ENCODE measurements at regions not wholly inside any gene's neighbourhood (a gene's known extent, or its start where the extent isn't known, plus 50 kb on each side); places are given as distances from the start of the nearest gene placed in this dataset.
"Not testable (repeated sequence)": the region's sequence is repeated elsewhere in the genome, so short reads cannot be mapped to it uniquely, and the experiment has no call there.

DNA sequence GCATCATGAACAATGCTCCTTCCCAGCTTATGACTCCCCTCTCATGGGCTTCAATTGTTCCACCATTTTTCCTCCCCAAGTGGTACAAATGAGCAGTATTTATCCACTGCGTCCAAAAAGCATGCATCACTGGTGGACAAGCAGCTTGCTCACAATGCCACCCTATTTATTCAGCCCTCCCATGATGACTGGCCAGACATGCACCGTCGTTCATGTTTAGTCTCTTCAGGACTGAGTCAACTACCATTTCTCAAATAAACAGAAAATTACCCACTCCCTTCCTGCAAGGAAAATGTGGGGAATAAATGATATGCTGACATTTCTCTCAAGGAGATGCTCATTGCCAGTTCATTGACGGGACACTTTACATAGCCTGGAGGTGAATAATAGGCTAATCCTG, 300.4 kb downstream of the C6orf118 start:
- no peak for DNase-seq (ENCODE audit: low spot score)

DNA sequence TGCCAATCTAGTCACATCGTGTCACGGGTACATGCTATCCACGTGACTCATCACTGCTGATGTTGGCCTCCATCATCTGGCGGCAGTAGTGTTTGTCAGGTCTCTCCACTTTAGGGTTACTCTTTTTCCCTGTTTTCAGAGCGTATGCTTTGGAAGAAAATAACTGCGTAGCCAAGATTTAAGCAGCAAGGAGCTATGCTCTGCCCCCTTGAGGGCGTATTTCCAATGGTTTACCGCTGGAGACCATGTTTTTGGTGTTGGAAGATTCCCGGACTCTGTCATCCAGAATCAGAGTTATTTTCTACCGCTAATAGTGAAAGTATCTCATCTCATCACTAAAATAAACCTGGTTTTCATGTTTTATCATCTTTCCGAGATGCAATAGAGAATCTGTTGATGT, 306.5 kb downstream of the C6orf118 start:
- DNase-seq (ENCODE audit: low spot score), result no peak

GRCh38 chr6:165002358-165002757, 307.0 kb downstream of the C6orf118 start:
- no peak for DNase-seq (ENCODE audit: low spot score)

DNA sequence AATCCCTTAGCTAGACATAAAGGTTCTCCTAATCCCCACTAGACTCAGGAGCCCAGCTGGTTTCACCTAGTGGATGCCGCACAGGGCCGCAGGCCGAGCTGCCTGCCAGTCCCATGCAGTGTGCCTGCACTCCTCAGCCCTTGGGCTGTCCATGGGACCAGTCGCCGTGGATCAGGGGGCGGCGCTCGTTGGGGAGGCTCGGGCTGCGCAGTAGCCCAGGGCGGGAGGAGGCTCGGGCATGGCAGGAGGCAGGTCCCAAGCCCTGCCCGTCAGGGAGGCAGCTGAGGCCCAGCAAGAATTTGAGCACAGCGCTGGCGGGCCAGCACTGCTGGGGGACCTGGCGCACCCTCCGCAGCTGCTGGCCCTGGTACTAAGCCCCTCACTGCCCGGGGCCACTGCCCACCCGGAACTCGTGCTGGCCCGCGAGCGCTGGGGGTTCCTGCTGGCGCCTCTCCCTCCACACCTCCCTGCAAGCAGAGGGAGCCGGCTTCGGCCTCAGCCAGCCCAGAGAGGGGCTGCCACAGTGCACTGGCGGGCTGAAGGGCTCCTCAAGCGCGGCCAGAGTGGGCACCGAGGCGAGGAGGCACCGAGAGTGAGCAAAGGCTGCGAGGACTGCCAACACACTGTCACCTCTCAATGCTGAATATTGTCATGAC, 307.8 kb downstream of the C6orf118 start:
- no peak for DNase-seq (ENCODE audit: low spot score)

DNA sequence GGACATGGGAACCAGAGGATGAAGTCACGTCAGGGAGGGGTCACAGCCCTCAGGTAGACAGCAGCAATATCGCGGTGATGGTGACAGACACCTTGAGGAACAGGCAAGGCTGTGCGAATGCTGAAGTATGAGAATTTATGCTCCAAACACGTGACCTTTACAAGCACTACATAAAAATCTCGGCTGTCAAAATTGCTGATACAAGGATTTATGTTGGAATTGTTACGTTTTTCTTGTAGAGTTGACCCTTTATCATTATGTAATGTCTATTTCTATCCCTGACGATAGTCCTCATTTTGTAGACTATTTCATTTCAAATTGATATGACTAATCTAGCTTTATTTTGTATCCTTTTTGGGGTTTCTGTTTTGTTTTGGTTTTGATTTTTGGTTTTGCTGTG, 311.1 kb downstream of the C6orf118 start:
- DNase-seq (ENCODE audit: low spot score), result no peak

DNA sequence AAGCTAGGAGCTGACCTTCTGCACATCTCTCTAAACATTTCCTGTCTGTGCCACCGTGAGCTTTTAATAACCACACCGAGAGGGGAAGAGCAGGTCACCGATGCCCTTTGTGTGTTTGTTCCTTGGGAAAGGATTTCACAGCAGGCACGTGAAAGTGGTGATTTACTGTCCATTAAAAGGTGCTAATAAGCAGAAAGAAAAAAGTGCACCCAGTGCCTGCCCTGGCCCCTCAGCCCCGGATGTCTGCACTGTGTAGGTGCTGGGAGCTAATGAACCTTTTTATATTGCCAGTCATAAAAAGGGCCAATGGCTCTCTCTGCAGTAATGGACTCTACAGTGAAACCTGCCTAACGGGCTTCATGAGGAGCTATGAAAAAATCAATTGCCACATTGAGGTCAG, 312.6 kb downstream of the C6orf118 start:
- no peak for DNase-seq (ENCODE audit: low spot score)

DNA sequence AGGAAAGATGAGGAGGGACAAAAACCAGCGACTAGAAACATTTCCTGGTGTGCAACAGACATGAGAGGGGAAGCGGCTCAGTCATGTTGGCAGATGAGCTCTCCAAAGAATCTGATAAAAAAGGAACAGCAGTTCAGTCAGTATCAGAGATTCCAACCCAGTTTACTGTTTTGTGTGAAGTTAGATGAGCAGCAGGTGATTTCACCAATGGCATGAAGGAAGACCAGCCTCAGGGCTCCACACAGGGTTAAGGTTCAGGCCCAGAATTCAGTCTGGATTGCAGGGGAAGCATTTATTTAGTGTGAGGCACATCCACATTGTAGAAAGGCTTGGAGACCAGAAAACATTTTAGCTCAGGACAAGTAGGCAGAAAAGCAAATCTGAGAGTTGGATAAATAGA, 317.8 kb downstream of the C6orf118 start:
- DNase-seq (ENCODE audit: low spot score), result no peak

GRCh38 chr6:164990901-164991300, 318.5 kb downstream of the C6orf118 start:
- no peak for DNase-seq (ENCODE audit: low spot score)

- no peak for DNase-seq (ENCODE audit: low spot score)
Observed at GRCh38 chr6:164982389-164982788, 327.0 kb downstream of the C6orf118 start.

DNA sequence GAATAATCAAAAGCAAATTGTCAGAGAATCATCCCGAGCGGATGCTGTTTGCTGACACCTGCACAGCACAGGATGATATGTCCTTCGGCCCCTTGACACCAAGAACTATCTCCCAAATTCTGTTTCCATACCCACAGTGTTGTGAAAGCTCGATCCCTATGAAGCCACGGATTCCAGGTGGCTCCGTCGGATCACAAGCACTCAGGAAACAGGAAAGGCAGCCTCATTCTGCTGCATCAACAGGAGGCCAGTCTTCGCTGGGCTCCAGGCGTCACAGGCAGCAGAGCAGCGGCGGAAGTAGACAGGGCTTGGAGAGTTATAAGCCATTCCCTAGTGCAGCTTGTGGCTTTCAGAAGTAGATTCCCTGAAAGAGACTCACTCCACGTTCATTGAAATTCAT, 342.3 kb downstream of the C6orf118 start:
- no peak for DNase-seq (ENCODE audit: low spot score)

DNA sequence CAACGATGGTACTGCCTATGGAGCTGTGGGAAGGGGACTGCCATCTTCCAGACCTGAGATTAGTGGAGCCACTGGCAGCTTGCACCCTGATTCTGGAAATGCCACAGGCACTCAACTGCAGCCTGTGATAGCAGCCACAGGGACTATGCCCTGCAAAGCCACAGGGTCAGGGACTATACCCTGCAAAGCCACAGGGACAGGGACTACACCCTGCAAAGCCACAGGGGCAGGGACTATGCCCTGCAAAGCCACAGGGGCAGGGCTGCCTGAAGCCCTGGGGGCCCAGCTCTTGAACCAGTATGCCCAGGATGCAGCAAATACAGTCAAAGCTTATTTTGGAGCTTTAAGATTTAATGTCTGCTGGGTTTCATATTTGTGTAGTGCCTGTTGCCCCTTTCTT, 346.6 kb downstream of the C6orf118 start:
- no peak for DNase-seq (ENCODE audit: low spot score)

DNA sequence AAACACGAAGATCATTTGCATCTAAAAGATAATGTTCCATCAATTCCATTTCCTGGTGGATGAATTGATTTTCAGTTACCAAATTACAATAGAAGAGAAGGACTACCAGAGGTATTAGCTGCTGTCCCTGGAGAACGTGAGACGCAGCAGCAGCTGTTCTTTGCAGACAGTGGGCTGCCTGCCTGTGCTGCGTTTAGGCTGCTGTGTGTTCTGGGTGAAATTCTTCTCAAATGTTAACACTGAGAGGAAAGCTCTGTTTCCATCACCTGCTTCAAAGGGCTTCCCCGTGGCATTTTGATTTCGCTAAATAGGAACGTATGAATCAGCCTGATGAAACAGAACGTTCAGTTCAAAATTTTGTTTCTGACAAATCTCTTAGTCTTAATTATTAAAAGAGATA, 362.2 kb downstream of the C6orf118 start:
- no peak for DNase-seq (ENCODE audit: low spot score)

- no peak for DNase-seq (ENCODE audit: low spot score)
Observed at GRCh38 chr6:164942271-164942670, 367.1 kb downstream of the C6orf118 start.

DNA sequence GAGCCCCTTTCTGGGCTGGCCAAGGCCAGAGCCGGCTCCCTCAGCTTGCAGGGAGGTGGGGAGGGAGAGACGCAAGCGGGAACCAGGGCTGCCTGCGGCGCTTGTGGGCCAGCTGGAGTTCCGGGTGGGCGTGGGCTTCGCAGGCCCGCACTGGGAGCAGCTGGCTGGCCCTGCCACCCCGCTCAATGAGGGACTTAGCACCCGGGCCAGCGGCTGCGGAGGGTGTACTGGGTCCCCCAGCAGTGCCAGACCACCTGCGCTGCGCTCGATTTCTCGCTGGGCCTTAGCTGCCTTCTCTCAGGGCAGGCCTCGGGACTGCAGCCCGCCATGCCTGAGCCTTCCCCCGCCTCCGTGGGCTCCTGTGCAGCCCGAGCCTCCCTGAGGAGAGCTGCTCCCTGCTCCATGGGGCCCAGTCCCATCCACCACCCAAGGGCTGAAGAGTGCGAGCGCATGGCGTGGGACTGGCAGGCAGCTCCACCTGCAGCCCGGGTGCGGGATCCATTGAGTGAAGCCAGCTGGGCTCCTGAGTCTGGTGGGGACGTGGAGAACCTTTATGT, 376.1 kb downstream of the C6orf118 start:
- DNase-seq (ENCODE audit: low spot score), result not testable (repeated sequence)

DNA sequence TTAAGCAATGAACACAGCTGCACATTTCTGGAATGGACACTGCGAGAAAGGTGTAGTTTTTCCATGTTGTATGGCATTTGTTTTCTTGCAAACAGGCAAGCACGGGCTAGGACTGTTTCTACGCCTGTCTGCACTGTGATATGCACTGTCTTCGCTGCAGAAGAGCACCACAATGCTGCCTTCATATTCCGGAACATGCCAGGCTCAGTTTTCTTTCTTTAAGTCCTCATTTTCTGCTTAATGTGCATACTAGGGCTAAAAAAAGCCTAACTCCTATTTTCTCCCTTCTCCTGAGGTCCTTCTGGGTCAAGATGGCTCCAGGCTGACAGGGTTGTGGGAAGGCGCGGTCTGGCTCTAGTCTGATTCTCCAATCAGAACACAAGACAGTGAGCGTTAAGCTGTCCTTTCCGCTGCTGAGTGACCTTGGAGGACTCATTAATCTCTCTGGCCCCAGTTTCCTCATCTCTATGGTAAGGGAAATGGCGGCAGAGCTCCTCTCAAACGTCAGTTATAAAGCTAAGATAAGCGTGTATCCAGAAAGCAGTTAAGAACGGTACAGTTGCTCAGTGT, 379.9 kb downstream of the C6orf118 start:
- no peak for DNase-seq (ENCODE audit: low spot score)

DNA sequence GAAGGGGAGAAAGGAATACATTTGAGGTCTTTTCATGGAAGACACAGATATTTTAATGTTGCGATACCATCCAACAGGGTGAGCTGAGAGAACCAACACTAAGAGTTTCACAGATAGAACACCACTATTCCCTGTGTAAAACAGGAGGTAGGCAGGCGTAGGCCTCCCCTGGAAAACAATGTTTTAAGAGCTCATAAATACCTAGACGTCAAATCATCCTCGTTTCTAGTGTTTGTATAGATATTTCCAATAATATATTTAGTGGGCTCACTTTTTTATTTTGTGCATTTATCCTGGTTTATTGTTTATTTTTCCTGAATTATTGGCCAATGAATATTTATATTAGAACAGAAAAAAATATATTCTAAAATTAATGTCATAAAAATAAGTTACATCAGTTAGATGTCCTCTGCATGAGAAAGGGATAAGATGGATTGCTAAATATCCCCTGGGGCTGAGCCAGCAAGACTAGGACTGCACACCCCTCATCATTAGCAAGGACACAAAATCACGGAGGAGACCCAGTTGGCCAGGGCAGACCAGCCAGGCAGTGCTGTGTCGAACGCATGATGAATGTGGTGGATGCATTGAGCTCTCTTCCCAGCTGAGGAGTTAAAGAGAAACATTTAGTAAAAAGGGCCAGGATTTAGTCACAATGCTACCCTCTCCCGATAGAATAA, 380.5 kb downstream of the C6orf118 start:
- DNase-seq (ENCODE audit: low spot score), result no peak

DNA sequence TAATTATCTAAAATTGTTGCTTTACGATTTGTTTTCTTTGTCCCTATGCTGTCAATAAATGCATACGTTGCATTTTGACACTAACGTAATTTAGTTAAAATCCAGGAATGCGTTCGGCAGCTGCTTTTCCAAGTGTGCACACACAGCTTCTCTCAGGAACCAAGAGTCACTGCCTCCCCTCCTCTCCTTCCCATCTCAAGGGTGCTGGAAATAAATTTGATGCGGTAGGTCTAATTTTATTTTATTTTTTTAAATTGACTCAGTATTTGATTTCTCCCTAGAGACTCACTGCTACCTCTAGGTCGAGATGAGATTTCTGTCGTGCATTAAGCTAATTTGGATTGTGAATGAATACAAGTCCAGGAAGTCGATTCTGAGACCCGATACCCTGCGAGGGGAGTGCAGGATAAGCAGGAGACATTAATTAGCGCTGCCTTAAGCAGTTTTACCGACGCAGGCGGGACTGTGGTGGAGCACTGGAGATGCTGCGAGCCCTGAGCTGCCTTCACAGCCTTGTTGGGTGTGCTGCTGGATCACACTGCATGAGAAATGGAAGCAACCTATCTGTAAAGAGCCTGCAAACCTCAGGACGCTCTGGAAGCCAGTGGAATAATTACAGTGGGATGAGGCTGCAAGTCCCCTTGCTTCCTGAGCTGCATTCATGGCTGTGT, 381.2 kb downstream of the C6orf118 start:
- no peak for DNase-seq (ENCODE audit: low spot score)

GRCh38 chr6:164927288-164928056, 381.9 kb downstream of the C6orf118 start:
- DNase-seq (ENCODE audit: low spot score), result peak; percentile 49

- DNase-seq (ENCODE audit: low spot score), result no peak
Observed at GRCh38 chr6:164926686-164927085, 382.7 kb downstream of the C6orf118 start.

GRCh38 chr6:164925681-164926530, 383.5 kb downstream of the C6orf118 start:
- DNase-seq (ENCODE audit: low spot score), result no peak

DNA sequence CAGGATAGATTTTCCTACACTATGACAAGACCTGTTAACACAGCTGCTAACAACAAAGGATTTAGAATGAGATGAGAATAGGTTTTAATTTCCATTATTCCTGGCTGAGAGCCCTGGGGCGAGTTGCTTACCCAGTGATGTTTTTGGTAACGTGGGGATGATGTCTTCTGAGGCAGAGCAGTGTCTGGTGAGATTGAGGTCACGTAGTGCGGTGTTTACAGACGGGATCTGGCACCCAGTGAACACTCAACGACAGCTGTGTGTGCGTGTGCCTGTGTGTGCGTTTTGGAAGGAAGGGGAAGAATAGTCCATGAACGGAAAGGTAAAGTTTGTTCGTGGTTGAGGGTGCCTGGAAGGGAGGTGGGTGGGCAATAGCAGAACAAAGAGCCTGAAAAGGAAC, 384.7 kb downstream of the C6orf118 start:
- no peak for DNase-seq (ENCODE audit: low spot score)

Measured in COLO829 (cell line).